Endothelial cell of umbilical vein (primary cell): ENCODE measurements at regions not wholly inside any gene's neighbourhood (a gene's known extent, or its start where the extent isn't known, plus 50 kb on each side); places are given as distances from the start of the nearest gene placed in this dataset.

ENCODE experiments used
- BruUV-seq: library from RNA; stranded (reverse); fragments of 400-500 nt; replicated peaks from 2 replicates; lab custom pipeline; 2021; lab: Mats Ljungman, UMichigan
- CTCF ChIA-PET: fragments of 300-600, 350-600 bp; sonication (Branson Sonifier 250); formaldehyde crosslinking; loops from one replicate; lab custom pipeline; 2021; ENCODE audit warnings: antibody characterized with exemption, inconsistent platforms; lab: Charles Lee
- POLR2A ChIA-PET: fragments of 300-600, 350-600 bp; sonication (Branson Sonifier 250); formaldehyde crosslinking; loops from one replicate; lab custom pipeline; 2021; ENCODE audit warnings: antibody characterized with exemption, inconsistent platforms; lab: Charles Lee
- DNase-seq: peaks from one replicate; pipeline ENCODE4 v3.0.0-alpha.2; 2011; ENCODE audit warnings: low read depth, low spot score
- FAIRE-seq: peaks from 2 replicates; lab custom pipeline; 2011; peaks lifted over from hg19 to GRCh38; lab: Jason Lieb, UNC
- H2AFZ ChIP-seq: 2 replicates; pipeline ENCODE4 v1.6.0; 2012; ENCODE audit warnings: low read depth, low read length, control low read depth, inconsistent platforms
- H3K27ac ChIP-seq: 2 replicates; pipeline ENCODE4 v1.5.1; 2011; ENCODE audit warnings: low read depth, mild to moderate bottlenecking, control low read depth, low read length, moderate library complexity; ENCODE audit not compliant: insufficient read depth
- H3K27me3 ChIP-seq, 2 experiments: 2 replicates each; pipeline versions ENCODE4 v1.6.0 to v1.6.1; 2011; ENCODE audit warnings: low read length in 2 of 2, mixed read lengths in 1 of 2; ENCODE audit not compliant: control insufficient read depth in 2 of 2, insufficient read depth in 2 of 2
- H3K36me3 ChIP-seq, 2 experiments: 2 replicates in 1 of 2; 3 replicates in 1 of 2; pipeline ENCODE4 v1.5.1; 2011; ENCODE audit warnings: low read length in 2 of 2, mild to moderate bottlenecking in 1 of 2, moderate library complexity in 1 of 2; ENCODE audit not compliant: control insufficient read depth in 2 of 2, insufficient read depth in 2 of 2; ENCODE audit errors: extremely low read depth in 1 of 2
- H3K4me1 ChIP-seq: 3 replicates; pipeline ENCODE4 v1.5.1; 2011; ENCODE audit warnings: mild to moderate bottlenecking, low read length; ENCODE audit not compliant: control insufficient read depth, insufficient read depth; ENCODE audit errors: extremely low read depth
- H3K4me2 ChIP-seq: 2 replicates; pipeline ENCODE4 v1.6.1; 2011; ENCODE audit warnings: low read length, control low read depth, mixed read lengths; ENCODE audit not compliant: insufficient read depth
- H3K4me3 ChIP-seq, 3 experiments: fragments of 200-600 bp in 1 of 3; sonication (generic), shearing (Covaris generic) in 1 of 3; replicated peaks in 1 of 3; 2 replicates each; pipeline ENCODE4 v1.5.1; 2011 to 2016; ENCODE audit warnings: control low read depth in 3 of 3, low read length in 3 of 3, mild to moderate bottlenecking in 2 of 3, inconsistent platforms in 1 of 3, low read depth in 1 of 3, moderate library complexity in 1 of 3; ENCODE audit not compliant: insufficient read depth in 1 of 3
- H3K79me2 ChIP-seq: 2 replicates; pipeline ENCODE4 v1.6.0; 2012; ENCODE audit warnings: low read length, inconsistent platforms; ENCODE audit not compliant: control insufficient read depth, insufficient read depth
- H3K9ac ChIP-seq: replicated peaks from 2 replicates; pipeline ENCODE3; 2011; ENCODE audit warnings: low read length, control low read depth; ENCODE audit not compliant: insufficient read depth; ENCODE audit errors: extremely low read depth
- H3K9me1 ChIP-seq: replicated peaks from 3 replicates; pipeline ENCODE4 v1.6.0; 2011; ENCODE audit warnings: mild to moderate bottlenecking, low read length; ENCODE audit not compliant: control insufficient read depth, insufficient read depth; ENCODE audit errors: extremely low read depth
- H3K9me3 ChIP-seq: replicated peaks from 2 replicates; pipeline ENCODE4 v1.5.1; 2012; ENCODE audit warnings: low read length, inconsistent platforms; ENCODE audit not compliant: control insufficient read depth, insufficient read depth
- H4K20me1 ChIP-seq: replicated peaks from 2 replicates; pipeline ENCODE3; 2011; ENCODE audit warnings: mild to moderate bottlenecking, low read length; ENCODE audit not compliant: control insufficient read depth, insufficient read depth; ENCODE audit errors: extremely low read depth
- CTCF ChIP-seq, 2 donors: IDR thresholded peaks; 1 replicate in 1 of 2; 2 replicates in 1 of 2; pipeline ENCODE4 v1.5.1; 2011; ENCODE audit warnings: low read length in 2 of 2, mild to moderate bottlenecking in 2 of 2, moderate library complexity in 2 of 2, control low read depth in 1 of 2, inconsistent platforms in 1 of 2, low read depth in 1 of 2; ENCODE audit not compliant: insufficient read depth in 1 of 2; ENCODE audit errors: extremely low read depth in 1 of 2
- EZH2 ChIP-seq: IDR thresholded peaks from 2 replicates; pipeline ENCODE4 v1.6.1; 2012; ENCODE audit warnings: borderline replicate concordance, low read depth, mild to moderate bottlenecking, moderate library complexity, low read length, inconsistent platforms; ENCODE audit not compliant: severe bottlenecking
- FOS ChIP-seq: IDR thresholded peaks from 2 replicates; pipeline ENCODE4 v1.6.1; 2011; ENCODE audit warnings: mild to moderate bottlenecking, low read length, moderate library complexity, borderline replicate concordance; ENCODE audit not compliant: insufficient read depth
- GATA2 ChIP-seq: IDR thresholded peaks from 2 replicates; pipeline ENCODE4 v1.7.0; 2011; ENCODE audit warnings: low read depth, mild to moderate bottlenecking, moderate library complexity, mixed read lengths, low read length; ENCODE audit not compliant: insufficient read length, insufficient read depth
- JUN ChIP-seq: IDR thresholded peaks from 2 replicates; pipeline ENCODE4 v1.6.1; 2011; ENCODE audit warnings: borderline replicate concordance, low read depth; ENCODE audit not compliant: insufficient read length, insufficient read depth
- MAX ChIP-seq: IDR thresholded peaks from 2 replicates; pipeline ENCODE4 v1.6.1; 2011; ENCODE audit not compliant: insufficient read depth, insufficient read length
- MYC ChIP-seq: IDR thresholded peaks from one replicate; pipeline ENCODE4 v1.6.1; 2011; ENCODE audit warnings: mild to moderate bottlenecking, low read depth, low read length
- POLR2A ChIP-seq: IDR thresholded peaks from 2 replicates; pipeline ENCODE4 v1.6.1; 2012; ENCODE audit warnings: low read depth, mild to moderate bottlenecking, control low read depth, low read length
- dilution Hi-C: fragments of 300-500 bp; cut with MboI; formaldehyde crosslinking; loops from one replicate; pipeline ENCODE4 v1.15.0; 2019; ENCODE audit warnings: low sequenced_read_pairs; ENCODE audit not compliant: extremely low pct_ligation_motif_present
- intact Hi-C: fragments of 100-400 bp; cut with micrococcal nuclease; formaldehyde crosslinking; loops from one replicate; pipeline ENCODE4 v1.10.0; 2022

- H3K9me1 ChIP-seq, result no peaks in the 10 kb centered on the region
- H3K9ac ChIP-seq, result no peak overlapping the region
- no peaks in the 10 kb centered on the region for H3K9me3 ChIP-seq
- H3K27me3 ChIP-seq, result no peaks in the 10 kb centered on the region
- no peaks in the 10 kb centered on the region for H3K79me2 ChIP-seq
- H4K20me1 ChIP-seq, result no peaks in the 10 kb centered on the region
- POLR2A ChIA-PET, result no interaction called here
- CTCF ChIA-PET, result no interaction called here
- H3K4me2 ChIP-seq, result no peak overlapping the region
- H3K36me3 ChIP-seq, result no peaks in the 10 kb centered on the region
- dilution Hi-C loops, result no loop called here
- no peak for DNase-seq
- FAIRE-seq, result no peak
- H3K4me1 ChIP-seq, result no peaks in the 10 kb centered on the region
- no TSS peak for BruUV-seq
- H3K27ac ChIP-seq, result no peak overlapping the region
- H3K4me3 ChIP-seq, result no peak overlapping the region
- TF ChIP-seq EZH2 (no peak), JUN (no peak), MAX (no peak), FOS (no peak)
- H2AFZ ChIP-seq, result no peak overlapping the region
- intact Hi-C loops, result no loop called here
Measured at GRCh38 chr2:241948901-241949735, 79.6 kb downstream of the RTP5 start.

GRCh38 chr2:241949736-241950412 lies 80.3 kb downstream of the RTP5 start:
- Histone ChIP-seq H3K27ac (no peak overlapping the region), H3K9me3 (no peaks in the 10 kb centered on the region), H3K4me1 (no peaks in the 10 kb centered on the region), H3K79me2 (no peaks in the 10 kb centered on the region), H2AFZ (no peak overlapping the region), H3K36me3 (no peaks in the 10 kb centered on the region), H3K9ac (no peak overlapping the region), H3K4me2 (no peak overlapping the region), H3K27me3 (no peaks in the 10 kb centered on the region), H4K20me1 (no peaks in the 10 kb centered on the region), H3K9me1 (no peaks in the 10 kb centered on the region), H3K4me3 (no peak overlapping the region)
- BruUV-seq, result no TSS peak
- FAIRE-seq (no peak), DNase-seq (no peak)
- dilution Hi-C loops (no loop called here), intact Hi-C loops (no loop called here)
- POLR2A ChIA-PET, result no interaction called here
- CTCF ChIA-PET, result interaction anchor here (1.2 kb wide), 1 partner anchor 94 kb away, joined by 3 read pairs; no protein-coding TSS in a partner anchor
- no peak for TF ChIP-seq FOS
- no peak for TF ChIP-seq JUN
- TF ChIP-seq MYC, result no peak
- TF ChIP-seq EZH2, result no peak
- TF ChIP-seq POLR2A, result no peak
- TF ChIP-seq GATA2, result no peak
- TF ChIP-seq CTCF (IDR thresholded peaks at IDR 0.05; ENCODE audit: extremely low read depth in 1 of 2, insufficient read depth in 1 of 2, low read depth in 1 of 2, low read length in 2 of 2), result no peak
